GM19025 (cell line): ENCODE measurements at regions not wholly inside any gene's neighbourhood (a gene's known extent, or its start where the extent isn't known, plus 50 kb on each side); places are given as distances from the start of the nearest gene placed in this dataset.
"Not testable (repeated sequence)": the region's sequence is repeated elsewhere in the genome, so short reads cannot be mapped to it uniquely, and the experiment has no call there.

Source experiments
- ATAC-seq: cut with Tn5 transposase; IDR thresholded peaks from one replicate; pipeline ENCODE4 v1.9.1; 2021; ENCODE audit warnings: mild to moderate bottlenecking, low read depth, moderate library complexity; ENCODE audit not compliant: unreplicated experiment

GRCh38 chr7:106456329-106456728 is 171.5 kb upstream of the NAMPT start:
- no peak for ATAC-seq

DNA sequence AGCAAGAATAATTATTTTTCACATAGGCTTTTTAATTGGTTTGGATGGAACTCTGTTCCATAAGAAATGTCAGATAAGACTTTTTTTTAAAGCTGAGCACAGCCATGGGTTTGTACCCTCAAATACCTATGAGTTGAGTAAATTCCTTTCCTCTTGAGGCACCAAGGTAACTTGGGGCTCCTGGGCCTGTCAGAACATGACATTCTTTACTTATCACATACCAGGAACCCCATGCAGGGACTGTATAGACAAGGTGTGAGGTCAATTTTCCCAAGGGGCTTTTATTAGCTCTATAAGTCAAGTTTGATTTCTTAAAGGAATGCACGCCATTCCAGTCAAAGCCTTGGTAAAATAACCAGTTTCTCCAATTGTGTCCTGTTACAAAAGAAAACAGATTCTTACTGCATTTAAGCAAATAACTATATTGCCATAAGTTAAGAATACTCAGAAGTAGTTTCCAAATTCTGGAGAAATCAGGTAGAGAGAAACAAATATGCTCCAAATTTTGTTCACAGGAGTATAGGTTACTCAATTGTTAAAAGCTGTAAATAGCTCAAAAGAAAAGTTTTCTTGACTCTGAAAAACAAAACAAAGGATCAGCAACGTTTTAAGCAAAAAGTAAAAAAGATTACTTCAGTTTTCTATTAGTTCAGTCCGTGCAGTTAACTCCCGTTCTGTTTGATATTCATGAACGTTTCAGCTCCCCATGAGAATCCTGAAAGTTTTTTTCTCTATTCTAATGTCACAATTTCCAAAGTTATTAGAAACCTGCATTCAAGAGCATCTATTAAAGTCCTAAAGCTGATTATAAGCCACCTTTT is 167.5 kb upstream of the NAMPT start:
- ATAC-seq, result no peak

GRCh38 chr7:106451171-106451570 is 166.4 kb upstream of the NAMPT start:
- no peak for ATAC-seq

- ATAC-seq, result no peak
Measured at GRCh38 chr7:106450716-106451115, 165.9 kb upstream of the NAMPT start.

GRCh38 chr7:106448992-106449859 is 164.4 kb upstream of the NAMPT start:
- ATAC-seq, result no peak

DNA sequence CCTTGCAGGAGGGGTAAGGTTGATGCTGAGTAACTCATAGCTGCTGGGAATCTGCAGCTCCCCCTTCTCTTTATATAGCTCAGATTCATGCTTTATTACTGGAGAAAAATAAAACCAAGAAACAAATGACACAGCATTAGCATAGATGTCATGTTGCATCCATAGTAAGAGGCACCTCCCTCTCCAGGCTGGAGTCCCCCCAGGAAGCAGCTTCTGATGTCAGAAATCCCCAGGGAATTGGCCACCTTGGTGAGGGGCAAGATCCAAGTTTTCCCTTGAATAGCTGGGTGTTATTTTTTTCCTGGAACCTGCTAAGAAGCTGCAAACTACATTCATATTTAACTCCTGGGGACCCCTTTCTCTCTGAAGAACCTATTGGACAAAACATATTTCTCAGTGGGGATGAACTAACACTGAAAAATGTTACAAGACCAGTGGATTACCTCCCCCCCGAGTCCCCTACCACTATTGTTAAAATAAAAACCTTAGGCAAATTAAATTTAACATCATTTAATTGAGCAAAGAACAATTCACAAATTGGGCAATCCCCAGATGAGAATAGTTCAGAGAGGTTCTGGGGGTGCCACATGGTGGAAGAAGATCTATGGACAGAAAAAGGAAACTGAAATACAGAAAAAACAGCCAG is 163.7 kb upstream of the NAMPT start:
- no peak for ATAC-seq

DNA sequence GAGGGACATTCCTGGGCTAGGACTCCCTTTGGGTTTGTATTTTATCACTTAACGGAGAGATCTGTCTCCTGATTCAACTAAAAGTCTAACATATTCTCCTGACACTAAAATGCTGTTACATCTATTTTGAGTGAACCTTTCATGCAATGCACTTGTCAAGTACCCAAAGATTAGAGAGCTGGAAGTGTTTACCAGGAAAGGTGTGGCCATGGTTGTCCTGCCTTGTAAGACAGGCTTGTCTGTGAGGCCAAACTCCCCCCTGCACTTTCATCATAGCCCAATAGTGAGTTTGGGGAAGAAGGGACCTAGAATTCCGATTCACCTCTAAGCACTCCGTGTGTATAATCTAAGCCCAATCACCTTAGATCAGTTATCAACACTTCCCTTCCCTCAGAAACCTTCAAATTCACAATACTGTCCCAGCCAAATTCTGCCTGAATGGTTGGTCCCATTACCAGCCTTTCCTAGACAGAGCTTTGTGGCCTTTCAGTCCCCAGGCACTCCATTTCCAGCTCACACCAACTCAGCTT is 162.6 kb upstream of the NAMPT start:
- no peak for ATAC-seq

DNA sequence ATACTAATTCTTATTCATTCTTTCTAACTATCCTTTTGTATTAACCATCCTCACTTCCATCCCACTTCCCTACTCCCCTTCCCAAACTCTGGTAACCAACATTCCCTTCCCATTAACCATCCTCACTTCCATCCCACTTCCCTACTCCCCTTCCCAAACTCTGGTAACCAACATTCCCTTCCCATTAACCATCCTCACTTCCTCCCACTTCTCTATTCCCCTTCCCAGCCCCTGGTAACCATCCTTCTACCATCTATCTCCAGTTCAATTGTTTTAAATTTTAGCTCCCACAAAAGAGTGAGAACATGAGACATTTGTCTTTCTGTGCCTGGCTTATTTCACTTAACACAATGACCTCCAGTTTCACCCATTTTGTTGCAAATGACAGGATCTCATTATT is 160.6 kb upstream of the NAMPT start:
- not testable (repeated sequence) for ATAC-seq

DNA sequence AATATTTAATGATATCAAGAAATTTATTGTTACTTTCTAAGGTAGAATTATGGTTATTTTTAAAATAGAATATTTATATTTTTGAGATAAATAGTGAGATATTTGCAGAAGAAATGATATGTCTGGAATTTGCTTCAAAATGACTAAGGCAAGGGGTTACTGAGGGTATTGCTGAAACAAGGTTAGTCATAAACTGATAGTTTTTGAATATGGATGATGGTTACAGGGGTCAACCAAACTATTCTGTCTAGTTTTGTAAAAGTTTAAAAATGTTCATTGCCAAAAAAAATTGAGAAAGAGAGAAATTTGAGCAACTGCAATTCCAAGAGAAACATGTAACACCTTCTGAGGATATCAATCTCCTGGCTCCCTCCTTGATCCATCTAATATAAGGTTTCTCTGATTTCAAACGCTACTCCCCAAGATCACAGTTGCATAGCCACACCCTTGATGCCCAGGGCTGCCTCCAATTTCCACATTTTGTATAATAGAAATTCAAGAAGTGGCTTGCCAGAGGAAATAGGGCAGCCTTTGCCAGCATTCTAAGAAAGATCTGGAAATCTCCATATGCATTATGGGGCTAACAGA is 159.4 kb upstream of the NAMPT start:
- no peak for ATAC-seq

DNA sequence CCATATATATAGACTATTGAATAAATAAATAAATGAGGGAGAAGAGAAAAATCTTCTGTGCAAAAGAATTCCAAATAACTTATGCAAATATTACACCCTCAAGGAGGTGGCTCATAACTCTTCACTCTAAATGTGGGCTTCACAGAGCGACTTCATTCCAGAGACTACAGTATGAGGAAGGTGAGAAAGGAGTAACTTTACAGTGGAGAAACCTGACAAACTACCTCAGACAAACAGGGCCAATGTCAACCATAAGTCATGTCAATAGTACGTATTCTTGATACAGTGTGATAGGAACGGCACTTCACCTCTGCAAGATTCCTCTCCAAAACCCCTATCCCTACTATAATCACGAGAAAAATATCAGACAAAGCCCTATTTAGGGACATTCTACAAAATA is 158.4 kb upstream of the NAMPT start:
- no peak for ATAC-seq

DNA sequence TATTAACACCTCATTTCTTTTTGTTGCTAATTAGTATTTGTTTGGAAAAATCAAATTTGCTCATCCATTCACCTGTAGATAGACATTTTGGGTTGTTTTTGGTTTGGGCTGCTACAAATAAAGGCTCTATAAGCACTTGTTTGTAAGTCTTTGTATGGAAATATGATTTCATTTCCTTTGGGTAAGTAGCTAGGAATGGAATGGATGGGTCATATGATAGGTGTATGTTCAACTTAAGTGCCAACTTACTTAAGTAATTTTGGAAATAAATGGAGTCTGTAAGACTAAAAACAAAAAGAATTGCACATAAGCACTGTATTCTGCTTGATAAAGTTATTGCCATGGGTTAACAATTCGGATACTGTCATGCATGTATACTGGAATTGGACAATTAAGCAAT is 157.7 kb upstream of the NAMPT start:
- ATAC-seq, result no peak

DNA sequence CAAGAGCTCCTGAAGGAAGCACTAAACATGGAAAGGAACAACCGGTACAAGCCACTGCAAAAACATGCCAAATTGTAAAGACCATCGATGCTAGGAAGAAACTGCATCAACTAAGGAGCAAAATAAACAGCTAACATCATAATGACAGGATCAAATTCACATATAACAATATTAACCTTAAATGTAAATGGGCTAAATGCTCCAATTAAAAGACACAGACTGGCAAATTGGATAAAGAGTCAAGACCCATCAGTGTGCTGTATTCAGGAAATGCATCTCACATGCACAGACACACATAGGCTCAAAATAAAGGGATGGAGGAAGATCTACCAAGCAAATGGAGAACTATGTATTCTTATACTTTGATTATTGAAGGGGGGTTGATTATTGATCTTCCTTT is 156.6 kb upstream of the NAMPT start:
- ATAC-seq, result not testable (repeated sequence)

DNA sequence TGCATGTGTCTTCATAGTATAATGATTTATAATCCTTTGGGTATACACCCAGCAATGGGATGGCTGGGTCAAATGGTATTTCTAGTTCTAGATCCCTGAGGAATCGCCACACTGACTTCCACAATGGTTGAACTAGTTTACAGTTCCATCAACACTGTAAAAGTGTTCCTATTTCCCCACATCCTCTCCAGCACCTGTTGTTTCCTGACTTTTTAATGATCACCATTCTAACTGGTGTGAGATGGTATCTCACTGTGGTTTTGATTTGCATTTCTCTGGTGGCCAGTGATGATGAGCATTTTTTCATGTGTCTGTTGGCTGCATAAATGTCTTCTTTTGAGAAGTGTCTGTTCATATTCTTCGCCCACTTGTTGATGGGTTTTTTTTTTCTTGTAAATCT is 152.2 kb upstream of the NAMPT start:
- not testable (repeated sequence) for ATAC-seq

GRCh38 chr7:106433377-106433776 is 148.6 kb upstream of the NAMPT start:
- ATAC-seq, result no peak

GRCh38 chr7:106430535-106431455 is 146.0 kb upstream of the NAMPT start:
- no peak for ATAC-seq

GRCh38 chr7:106430103-106430502 is 145.3 kb upstream of the NAMPT start:
- no peak for ATAC-seq

GRCh38 chr7:106426803-106427202 is 142.0 kb upstream of the NAMPT start:
- ATAC-seq, result no peak

DNA sequence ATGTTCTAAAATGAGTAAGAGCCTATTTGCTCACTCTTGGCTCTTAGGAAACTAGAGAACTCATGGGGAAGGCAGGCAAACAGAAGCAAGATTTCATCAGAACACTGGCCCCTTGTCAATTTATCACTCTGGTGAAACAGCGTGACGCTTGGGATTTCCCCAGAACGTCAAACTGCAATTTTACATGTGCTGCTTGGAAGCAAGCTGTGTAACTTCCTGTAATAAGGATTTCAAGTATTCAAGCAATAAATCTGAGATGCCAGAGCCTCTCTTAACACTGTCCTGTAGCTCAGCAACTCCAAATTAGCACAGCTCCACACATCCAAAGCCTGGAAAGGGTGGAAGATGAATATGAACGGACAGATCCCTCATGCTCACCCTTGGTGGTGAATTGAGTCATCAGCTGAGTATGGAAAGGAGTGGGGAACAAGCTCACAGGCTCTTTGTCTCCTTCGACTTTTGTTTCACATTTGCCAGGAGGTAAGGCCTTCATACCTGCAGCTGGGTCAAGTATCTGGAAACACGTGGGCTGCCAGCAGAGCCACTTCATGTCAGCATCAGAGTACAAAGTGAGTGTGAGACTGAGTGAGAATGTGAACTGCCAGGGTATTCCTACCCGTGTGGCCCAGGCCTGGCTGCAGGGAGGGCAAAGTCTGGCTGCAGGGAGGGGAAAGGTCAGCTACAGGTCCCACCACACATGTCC is 140.4 kb upstream of the NAMPT start:
- peak; percentile 89 for ATAC-seq

- no peak for ATAC-seq
Measured at GRCh38 chr7:106424476-106425016, 139.8 kb upstream of the NAMPT start.
